GM12865 (cell line): ENCODE measurements at regions not wholly inside any gene's neighbourhood (a gene's known extent, or its start where the extent isn't known, plus 50 kb on each side); places are given as distances from the start of the nearest gene placed in this dataset.

Experiments used
- DNase-seq: peaks from one replicate; pipeline ENCODE4 v3.0.0; 2010; ENCODE audit warnings: low read depth
- H3K4me3 ChIP-seq: 2 replicates; pipeline ENCODE4 v1.5.1; 2011; ENCODE audit warnings: mild to moderate bottlenecking, low read depth, low read length, control low read depth
- TF ChIP-seq, protein P1 (sequence below): IDR thresholded peaks from 2 replicates; pipeline ENCODE4 v1.5.1; 2011; ENCODE audit warnings: low read length, control low read depth, low read depth, inconsistent platforms; ENCODE audit not compliant: insufficient read depth; ENCODE audit errors: missing control alignments

DNA sequence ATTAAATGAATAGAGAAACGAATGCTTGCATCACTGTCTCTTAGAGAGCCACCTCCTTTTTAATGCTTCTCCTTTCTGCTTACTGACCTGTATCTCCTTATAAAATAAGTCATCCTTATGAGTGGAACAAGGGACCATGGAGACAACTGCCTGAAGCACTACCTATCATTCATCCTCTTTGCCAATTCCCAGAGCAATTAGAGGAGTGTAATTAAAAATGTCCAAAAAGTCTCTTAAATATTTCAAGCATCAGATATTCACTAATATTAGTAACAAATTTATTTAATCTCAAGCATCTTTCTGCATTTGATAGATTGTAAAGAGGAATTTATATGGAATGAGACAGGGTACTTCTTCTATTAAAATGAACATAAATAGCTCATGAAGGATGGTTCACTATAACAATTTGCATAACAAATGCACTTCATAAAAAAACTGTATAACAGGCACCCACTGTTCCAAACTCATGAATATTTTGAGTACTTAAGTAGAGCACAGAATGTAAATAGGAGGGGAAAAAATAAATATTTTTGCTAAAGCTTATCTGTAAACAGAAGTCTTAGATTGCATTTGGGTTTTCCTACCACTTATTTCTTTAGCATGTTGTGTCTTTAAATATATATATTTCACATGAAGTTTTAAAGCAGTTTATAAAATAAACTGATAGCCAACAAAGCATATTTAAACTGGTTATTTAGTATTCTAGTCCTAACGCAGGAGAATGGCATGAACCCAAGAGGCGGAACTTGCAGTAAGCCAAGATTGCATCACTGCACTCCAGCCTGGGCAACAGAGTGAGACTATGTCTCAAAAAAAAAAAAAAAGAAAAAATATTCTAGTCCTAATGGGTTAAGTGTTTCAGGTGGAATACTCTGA lies 269.3 kb downstream of the TBL1XR1 start:
- no peak for DNase-seq
- TF ChIP-seq, protein P1, sequence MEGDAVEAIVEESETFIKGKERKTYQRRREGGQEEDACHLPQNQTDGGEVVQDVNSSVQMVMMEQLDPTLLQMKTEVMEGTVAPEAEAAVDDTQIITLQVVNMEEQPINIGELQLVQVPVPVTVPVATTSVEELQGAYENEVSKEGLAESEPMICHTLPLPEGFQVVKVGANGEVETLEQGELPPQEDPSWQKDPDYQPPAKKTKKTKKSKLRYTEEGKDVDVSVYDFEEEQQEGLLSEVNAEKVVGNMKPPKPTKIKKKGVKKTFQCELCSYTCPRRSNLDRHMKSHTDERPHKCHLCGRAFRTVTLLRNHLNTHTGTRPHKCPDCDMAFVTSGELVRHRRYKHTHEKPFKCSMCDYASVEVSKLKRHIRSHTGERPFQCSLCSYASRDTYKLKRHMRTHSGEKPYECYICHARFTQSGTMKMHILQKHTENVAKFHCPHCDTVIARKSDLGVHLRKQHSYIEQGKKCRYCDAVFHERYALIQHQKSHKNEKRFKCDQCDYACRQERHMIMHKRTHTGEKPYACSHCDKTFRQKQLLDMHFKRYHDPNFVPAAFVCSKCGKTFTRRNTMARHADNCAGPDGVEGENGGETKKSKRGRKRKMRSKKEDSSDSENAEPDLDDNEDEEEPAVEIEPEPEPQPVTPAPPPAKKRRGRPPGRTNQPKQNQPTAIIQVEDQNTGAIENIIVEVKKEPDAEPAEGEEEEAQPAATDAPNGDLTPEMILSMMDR = no peak
- H3K4me3 ChIP-seq = no peak overlapping the region

DNA sequence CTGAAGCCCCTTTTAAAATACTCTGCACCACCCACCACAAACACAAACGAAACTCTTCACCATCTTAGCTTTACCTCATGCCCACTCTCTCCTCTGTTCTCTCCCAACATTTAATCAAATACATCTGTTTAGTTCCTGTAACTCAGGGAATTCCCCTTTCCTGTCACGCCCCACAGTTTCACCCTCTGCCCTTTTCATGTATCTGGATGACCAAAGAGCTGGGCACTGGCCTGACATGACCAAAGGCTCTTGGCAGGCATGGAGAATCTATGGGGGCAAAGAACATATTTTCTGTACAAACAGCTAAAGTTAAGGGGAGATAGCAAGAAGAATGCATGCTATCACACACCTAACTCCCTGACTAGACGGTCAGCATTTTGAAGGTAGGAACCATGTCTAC lies 270.0 kb downstream of the TBL1XR1 start:
- H3K4me3 ChIP-seq = no peak overlapping the region
- TF ChIP-seq, protein P1 = no peak
- DNase-seq = no peak

DNA sequence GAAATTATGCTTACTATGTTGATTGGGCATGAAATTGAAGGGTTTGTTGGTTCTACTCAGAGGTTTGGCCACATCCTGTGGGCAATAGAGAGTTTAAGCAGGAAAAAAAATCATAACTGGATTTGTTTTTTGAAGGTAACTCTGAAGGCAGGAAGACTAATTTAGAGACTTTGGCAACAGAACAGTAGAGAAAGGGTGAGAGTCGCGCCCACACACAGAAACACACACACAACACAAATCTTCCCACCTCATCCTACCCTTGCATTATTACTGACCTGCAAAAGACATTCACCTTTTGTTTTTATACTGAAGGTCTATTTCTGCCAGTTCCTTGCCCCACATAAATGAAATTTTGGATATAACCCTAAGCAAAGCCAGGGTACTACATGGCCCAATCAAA lies 270.6 kb downstream of the TBL1XR1 start:
- no peak for DNase-seq
- no peak overlapping the region for H3K4me3 ChIP-seq
- TF ChIP-seq, protein P1 = no peak

DNA sequence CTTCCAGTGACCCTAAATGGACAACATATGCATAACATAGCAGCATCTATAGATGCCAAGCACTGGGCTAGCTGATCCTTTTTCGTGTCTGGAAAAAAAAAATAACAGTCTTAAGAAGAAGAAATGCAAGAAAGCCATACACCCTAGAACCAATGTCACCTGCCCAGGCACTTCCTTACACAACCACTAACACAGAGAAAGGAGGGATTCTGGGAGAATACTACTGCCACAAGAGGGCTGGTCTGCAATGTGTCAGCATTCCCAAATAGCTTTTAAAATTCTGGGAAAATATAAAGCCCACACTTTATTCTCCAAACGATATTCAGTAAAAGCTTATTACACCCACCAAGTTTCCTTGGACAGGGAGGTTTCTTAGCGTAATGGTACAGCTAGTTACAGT lies 271.2 kb downstream of the TBL1XR1 start:
- DNase-seq = no peak
- no peak overlapping the region for H3K4me3 ChIP-seq
- TF ChIP-seq, protein P1 = no peak

DNA sequence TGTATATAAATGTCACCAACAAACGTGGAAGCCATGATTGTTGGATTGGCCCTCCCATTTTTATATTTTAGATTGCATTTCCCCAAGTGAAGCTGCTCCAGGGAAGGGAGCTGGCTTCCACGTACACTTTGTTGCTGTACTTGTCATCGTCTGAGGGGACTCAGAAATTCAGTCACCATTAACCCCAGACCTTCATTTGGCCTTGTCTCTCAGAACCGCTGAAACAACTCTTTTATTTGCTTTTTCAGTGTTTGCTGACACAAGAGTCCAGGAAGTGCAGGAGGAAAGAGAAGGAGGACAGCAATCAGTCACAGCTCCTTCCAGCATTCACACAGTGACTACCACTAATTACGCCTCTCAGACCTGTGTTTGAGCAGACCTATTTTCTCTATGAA lies 276.5 kb downstream of the TBL1XR1 start:
- DNase-seq = no peak
- no peak overlapping the region for H3K4me3 ChIP-seq

DNA sequence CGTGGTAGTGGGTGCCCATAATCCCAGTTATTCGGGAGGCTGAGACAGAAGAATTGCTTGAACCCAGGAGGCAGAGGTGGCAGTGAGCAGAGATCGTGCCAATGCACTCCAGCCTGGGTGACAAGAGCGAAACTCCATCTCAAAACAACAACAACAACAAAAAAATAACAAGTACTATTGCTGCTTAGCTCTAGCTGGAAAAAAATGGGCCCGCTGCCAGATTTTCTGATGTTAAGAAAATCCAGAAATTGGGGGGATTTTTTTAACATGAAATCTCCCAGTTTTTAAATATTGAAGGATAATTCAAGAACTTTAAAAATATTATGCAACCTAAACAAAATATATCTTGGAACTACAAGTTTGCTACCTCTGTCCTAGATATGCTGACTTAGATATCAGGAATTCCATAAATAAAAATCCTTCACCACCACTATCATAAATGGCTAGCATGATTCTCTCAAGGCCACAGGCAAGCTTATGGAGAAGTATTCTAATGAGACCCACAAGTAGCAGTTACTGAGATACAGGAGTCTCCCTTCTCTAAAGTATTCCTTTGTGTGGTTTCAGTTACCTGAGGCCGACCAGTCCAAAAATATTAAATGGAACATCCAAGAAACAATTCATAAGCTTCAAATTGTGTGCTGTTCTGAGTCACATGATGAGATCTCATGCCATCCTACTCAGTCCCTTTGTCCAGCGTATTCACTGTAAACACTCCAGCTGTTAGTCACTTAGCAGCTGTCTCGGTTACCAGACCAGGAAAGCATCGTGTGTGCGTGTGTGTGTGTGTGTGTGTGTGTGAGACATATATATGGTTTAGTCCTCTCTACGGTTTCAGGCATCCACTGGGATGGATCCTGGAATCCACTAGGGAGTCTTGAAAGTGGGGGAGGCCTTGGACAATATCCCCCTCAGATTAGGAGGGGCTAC lies 277.2 kb downstream of the TBL1XR1 start:
- H3K4me3 ChIP-seq = no peak overlapping the region
- no peak for DNase-seq
- TF ChIP-seq, protein P1 = no peak

More for the DNA sequence above, 276.5 kb downstream of the TBL1XR1 start:
- TF ChIP-seq, protein P1 = no peak
